ENCODE measurements at regions not wholly inside any gene's neighbourhood (a gene's known extent, or its start where the extent isn't known, plus 50 kb on each side); places are given as distances from the start of the nearest gene placed in this dataset.

- intact Hi-C loops (cut with micrococcal nuclease; ENCODE audit: unreplicated experiment) (no loop called here), in situ Hi-C loops (cut with HindIII; ENCODE audit: extremely low pct_ligation_motif_present, low pct_unique_long_range_greater_than_20kb) (no loop called here)
- no peak overlapping the region for H2AFZ ChIP-seq (ENCODE audit: low read length)
- TF ChIP-seq NCOA1 (CRISPR knock-in tag; IDR thresholded peaks at IDR 0.05) = no peak
- no peak for TF ChIP-seq RFXAP (CRISPR knock-in tag; IDR thresholded peaks at IDR 0.05; ENCODE audit: borderline replicate concordance)
- no peak for TF ChIP-seq ZNF207 (IDR thresholded peaks at IDR 0.05; ENCODE audit: borderline replicate concordance)
- no peak for TF ChIP-seq ZMYM3 (CRISPR knock-in tag; IDR thresholded peaks at IDR 0.05)
- no peak for TF ChIP-seq EED (CRISPR knock-in tag; IDR thresholded peaks at IDR 0.05)
- TF ChIP-seq, protein P1, sequence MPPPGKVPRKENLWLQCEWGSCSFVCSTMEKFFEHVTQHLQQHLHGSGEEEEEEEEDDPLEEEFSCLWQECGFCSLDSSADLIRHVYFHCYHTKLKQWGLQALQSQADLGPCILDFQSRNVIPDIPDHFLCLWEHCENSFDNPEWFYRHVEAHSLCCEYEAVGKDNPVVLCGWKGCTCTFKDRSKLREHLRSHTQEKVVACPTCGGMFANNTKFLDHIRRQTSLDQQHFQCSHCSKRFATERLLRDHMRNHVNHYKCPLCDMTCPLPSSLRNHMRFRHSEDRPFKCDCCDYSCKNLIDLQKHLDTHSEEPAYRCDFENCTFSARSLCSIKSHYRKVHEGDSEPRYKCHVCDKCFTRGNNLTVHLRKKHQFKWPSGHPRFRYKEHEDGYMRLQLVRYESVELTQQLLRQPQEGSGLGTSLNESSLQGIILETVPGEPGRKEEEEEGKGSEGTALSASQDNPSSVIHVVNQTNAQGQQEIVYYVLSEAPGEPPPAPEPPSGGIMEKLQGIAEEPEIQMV (CRISPR knock-in tag; IDR thresholded peaks at IDR 0.05; ENCODE audit: low read depth) = no peak
- TF ChIP-seq ZFP41 (CRISPR knock-in tag; IDR thresholded peaks at IDR 0.05; ENCODE audit: borderline replicate concordance) = no peak
- ChIA-PET POLR2A (no interaction called here), CTCF (ENCODE audit: low intra/inter-chr PET ratio, low total read pairs) (no interaction called here)
- no peak for DNase-seq (ENCODE audit: low spot score)
- no peak for ATAC-seq
- peaks cover 0 to 21% of the 10 kb centered on the region in 2 experiments; a peak in 2 of 5 replicates for H3K27me3 ChIP-seq (ENCODE audit: control insufficient read depth in 1 of 2, insufficient read depth in 2 of 2, low read length in 2 of 2)
- no peaks in the 10 kb centered on the region for H4K20me1 ChIP-seq (ENCODE audit: insufficient read depth, low read length)
- WGBS (ENCODE audit: low lambda C conversion rate) = 0% methylated on average over 2 of the region's 6 CpGs
- H3K9me3 ChIP-seq (ENCODE audit: low read length) = no peaks in the 10 kb centered on the region
- H3K36me3 ChIP-seq (replicated peaks in 1 of 2; ENCODE audit: control insufficient read depth in 1 of 2, insufficient read depth in 2 of 2, low read length in 2 of 2) = no peaks in the 10 kb centered on the region
- H3K4me1 ChIP-seq (ENCODE audit: insufficient read depth, low read length) = peaks cover 22% of the 10 kb centered on the region
- no peak overlapping the region for H3K4me2 ChIP-seq (ENCODE audit: low read depth, low read length)
- FAIRE-seq = no peak
- no peaks in the 10 kb centered on the region for H3K79me2 ChIP-seq (ENCODE audit: insufficient read depth, low read length)
- no peak overlapping the region for H3K27ac ChIP-seq (ENCODE audit: extremely low read length, insufficient read depth, low read length)
- H3K9ac ChIP-seq (ENCODE audit: insufficient read depth, low read depth, low read length) = no peak overlapping the region
- H3K4me3 ChIP-seq (replicated peaks in 1 of 3; ENCODE audit: insufficient read depth in 1 of 3, low read depth in 2 of 3, low read length in 3 of 3) = no peak overlapping the region
- no TSS peak for BruUV-seq (replicated peaks)
These were observed 562.9 kb upstream of the ACO1 start for GRCh38 chr9:31821583-31821982.

DNA sequence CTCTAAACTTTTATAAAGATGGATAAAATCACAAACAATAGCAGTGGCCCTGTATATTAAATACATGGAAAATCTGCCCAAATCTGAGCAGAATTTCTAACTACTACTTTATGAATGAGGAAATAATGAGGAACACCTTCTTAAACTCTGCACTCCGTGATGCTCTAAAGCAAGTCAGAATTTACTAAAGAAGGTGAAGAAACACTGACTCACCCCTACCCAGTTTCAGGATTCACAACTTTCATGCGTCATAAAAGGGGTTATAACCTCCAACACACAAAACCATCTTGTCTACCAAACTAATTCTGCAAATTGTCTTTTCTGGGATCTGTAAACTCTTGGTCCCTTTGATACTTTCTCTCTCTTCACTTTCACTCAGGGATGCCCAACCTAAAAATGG is 561.1 kb upstream of the ACO1 start:
- ChIA-PET POLR2A (no interaction called here), CTCF (ENCODE audit: low intra/inter-chr PET ratio, low total read pairs) (no interaction called here)
- no peak overlapping the region for H2AFZ ChIP-seq (ENCODE audit: low read length)
- H3K9ac ChIP-seq (ENCODE audit: insufficient read depth, low read depth, low read length) = no peak overlapping the region
- DNase-seq (ENCODE audit: low spot score) (no peak), ATAC-seq (no peak), FAIRE-seq (no peak)
- WGBS (ENCODE audit: low lambda C conversion rate) = 8% methylated on average over 2 of the region's 2 CpGs
- H3K4me3 ChIP-seq (replicated peaks in 1 of 3; ENCODE audit: insufficient read depth in 1 of 3, low read depth in 2 of 3, low read length in 3 of 3) = no peak overlapping the region
- H3K9me3 ChIP-seq (ENCODE audit: low read length) = no peaks in the 10 kb centered on the region
- intact Hi-C loops (cut with micrococcal nuclease; ENCODE audit: unreplicated experiment) = no loop called here
- H4K20me1 ChIP-seq (ENCODE audit: insufficient read depth, low read length) = no peaks in the 10 kb centered on the region
- in situ Hi-C loops (cut with HindIII; ENCODE audit: extremely low pct_ligation_motif_present, low pct_unique_long_range_greater_than_20kb) = no loop called here
- H3K36me3 ChIP-seq (replicated peaks in 1 of 2; ENCODE audit: control insufficient read depth in 1 of 2, insufficient read depth in 2 of 2, low read length in 2 of 2) = no peaks in the 10 kb centered on the region
- no peaks in the 10 kb centered on the region for H3K79me2 ChIP-seq (ENCODE audit: insufficient read depth, low read length)
- H3K4me2 ChIP-seq (ENCODE audit: low read depth, low read length) = no peak overlapping the region
- no peak overlapping the region for H3K27ac ChIP-seq (ENCODE audit: extremely low read length, insufficient read depth, low read length)
- no TSS peak for BruUV-seq (replicated peaks)
- H3K4me1 ChIP-seq (ENCODE audit: insufficient read depth, low read length) = peaks cover 22% of the 10 kb centered on the region
- H3K27me3 ChIP-seq (ENCODE audit: control insufficient read depth in 1 of 2, insufficient read depth in 2 of 2, low read length in 2 of 2) = peaks cover 0 to 21% of the 10 kb centered on the region in 2 experiments; a peak in 3 of 5 replicates
- no peak for TF ChIP-seq SRSF4 (IDR thresholded peaks at IDR 0.05; ENCODE audit: low read depth, low read length, poor library complexity, severe bottlenecking)
- no peak for TF ChIP-seq ZNF615 (CRISPR knock-in tag; IDR thresholded peaks at IDR 0.05; ENCODE audit: borderline replicate concordance)
- no peak for TF ChIP-seq EED (CRISPR knock-in tag; IDR thresholded peaks at IDR 0.05)
- TF ChIP-seq HOXD1 (CRISPR knock-in tag; IDR thresholded peaks at IDR 0.05) = no peak
- TF ChIP-seq, protein P2, sequence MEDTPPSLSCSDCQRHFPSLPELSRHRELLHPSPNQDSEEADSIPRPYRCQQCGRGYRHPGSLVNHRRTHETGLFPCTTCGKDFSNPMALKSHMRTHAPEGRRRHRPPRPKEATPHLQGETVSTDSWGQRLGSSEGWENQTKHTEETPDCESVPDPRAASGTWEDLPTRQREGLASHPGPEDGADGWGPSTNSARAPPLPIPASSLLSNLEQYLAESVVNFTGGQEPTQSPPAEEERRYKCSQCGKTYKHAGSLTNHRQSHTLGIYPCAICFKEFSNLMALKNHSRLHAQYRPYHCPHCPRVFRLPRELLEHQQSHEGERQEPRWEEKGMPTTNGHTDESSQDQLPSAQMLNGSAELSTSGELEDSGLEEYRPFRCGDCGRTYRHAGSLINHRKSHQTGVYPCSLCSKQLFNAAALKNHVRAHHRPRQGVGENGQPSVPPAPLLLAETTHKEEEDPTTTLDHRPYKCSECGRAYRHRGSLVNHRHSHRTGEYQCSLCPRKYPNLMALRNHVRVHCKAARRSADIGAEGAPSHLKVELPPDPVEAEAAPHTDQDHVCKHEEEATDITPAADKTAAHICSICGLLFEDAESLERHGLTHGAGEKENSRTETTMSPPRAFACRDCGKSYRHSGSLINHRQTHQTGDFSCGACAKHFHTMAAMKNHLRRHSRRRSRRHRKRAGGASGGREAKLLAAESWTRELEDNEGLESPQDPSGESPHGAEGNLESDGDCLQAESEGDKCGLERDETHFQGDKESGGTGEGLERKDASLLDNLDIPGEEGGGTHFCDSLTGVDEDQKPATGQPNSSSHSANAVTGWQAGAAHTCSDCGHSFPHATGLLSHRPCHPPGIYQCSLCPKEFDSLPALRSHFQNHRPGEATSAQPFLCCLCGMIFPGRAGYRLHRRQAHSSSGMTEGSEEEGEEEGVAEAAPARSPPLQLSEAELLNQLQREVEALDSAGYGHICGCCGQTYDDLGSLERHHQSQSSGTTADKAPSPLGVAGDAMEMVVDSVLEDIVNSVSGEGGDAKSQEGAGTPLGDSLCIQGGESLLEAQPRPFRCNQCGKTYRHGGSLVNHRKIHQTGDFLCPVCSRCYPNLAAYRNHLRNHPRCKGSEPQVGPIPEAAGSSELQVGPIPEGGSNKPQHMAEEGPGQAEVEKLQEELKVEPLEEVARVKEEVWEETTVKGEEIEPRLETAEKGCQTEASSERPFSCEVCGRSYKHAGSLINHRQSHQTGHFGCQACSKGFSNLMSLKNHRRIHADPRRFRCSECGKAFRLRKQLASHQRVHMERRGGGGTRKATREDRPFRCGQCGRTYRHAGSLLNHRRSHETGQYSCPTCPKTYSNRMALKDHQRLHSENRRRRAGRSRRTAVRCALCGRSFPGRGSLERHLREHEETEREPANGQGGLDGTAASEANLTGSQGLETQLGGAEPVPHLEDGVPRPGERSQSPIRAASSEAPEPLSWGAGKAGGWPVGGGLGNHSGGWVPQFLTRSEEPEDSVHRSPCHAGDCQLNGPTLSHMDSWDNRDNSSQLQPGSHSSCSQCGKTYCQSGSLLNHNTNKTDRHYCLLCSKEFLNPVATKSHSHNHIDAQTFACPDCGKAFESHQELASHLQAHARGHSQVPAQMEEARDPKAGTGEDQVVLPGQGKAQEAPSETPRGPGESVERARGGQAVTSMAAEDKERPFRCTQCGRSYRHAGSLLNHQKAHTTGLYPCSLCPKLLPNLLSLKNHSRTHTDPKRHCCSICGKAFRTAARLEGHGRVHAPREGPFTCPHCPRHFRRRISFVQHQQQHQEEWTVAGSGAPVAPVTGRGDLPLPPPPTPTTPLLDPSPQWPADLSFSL (CRISPR knock-in tag; IDR thresholded peaks at IDR 0.05) = no peak
- no peak for TF ChIP-seq ZKSCAN1 (IDR thresholded peaks at IDR 0.05; ENCODE audit: low read length)
- TF ChIP-seq MEIS2 (CRISPR knock-in tag; IDR thresholded peaks at IDR 0.05) = no peak
